Left hindlimb (tissue), 1 donor: ENCODE measurements at regions not wholly inside any gene's neighbourhood (a gene's known extent, or its start where the extent isn't known, plus 50 kb on each side); places are given as distances from the start of the nearest gene placed in this dataset.
"Not testable (repeated sequence)": the region's sequence is repeated elsewhere in the genome, so short reads cannot be mapped to it uniquely, and the experiment has no call there.

ENCODE experiments used
- DNase-seq: peaks from one replicate; pipeline ENCODE4 v3.0.0-alpha.2; 2018

- no peak for DNase-seq
Measured at GRCh38 chr2:239882781-239883180, 142.4 kb downstream of the NDUFA10 start.

GRCh38 chr2:239882331-239882732 is 142.8 kb downstream of the NDUFA10 start:
- DNase-seq = peak; percentile 51

DNA sequence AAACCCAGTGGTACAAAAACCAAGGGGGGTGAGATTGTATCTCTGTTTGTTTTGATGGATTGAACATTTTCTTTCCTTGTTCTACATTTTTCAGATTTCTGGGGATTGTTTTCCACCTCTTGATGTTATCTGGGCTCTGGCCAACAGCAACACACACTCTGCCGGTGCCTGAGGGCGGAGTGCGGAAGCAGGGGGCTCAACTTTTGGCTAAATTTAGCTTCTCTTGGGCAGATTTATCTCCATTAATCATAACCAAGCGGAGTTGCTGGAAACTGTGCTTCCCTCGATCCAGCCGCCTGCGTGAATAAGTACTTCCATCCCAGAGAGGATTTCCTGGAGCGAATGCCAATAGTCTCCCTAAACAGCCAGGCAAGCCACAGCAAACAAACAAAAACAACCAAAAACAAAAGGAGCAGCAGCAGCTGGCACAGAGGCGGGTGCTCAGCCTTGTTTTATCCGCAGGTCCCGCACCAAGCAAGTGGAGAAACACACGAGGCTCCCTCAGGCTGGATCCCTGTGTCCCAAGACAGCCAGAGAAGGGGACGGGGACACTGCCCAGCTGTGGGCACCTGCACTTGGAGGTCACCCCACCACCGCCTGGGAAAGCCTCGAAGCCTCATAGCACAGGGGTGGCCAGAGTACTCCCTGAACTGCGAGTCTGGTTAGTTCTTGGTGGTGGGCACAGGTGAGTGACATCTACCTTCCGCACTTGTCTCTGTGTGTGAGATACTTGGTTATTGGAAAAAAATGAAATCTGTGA is 143.4 kb downstream of the NDUFA10 start:
- peak; percentile 71 for DNase-seq

DNA sequence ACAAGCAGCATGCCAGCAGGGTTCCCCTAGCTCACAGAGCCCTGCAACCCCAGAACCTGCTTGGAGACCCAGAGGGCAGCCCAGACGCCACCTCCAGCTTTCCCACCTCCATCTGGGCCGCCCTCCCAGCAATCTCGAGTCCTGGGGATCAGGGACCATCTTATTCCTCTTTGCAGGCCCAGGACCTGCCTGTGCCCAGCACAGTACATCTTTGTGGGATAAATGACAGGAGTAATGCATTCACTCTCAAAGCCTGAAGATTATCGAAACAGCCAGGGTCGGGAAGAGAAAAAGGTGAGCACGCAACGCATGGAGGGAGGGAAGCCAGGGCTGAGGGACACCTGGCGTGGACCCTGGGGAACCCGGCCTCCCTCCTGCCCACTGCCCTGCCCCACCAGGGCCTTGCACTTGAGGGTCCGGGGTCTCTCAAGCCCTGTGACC is 144.1 kb downstream of the NDUFA10 start:
- DNase-seq = no peak

DNA sequence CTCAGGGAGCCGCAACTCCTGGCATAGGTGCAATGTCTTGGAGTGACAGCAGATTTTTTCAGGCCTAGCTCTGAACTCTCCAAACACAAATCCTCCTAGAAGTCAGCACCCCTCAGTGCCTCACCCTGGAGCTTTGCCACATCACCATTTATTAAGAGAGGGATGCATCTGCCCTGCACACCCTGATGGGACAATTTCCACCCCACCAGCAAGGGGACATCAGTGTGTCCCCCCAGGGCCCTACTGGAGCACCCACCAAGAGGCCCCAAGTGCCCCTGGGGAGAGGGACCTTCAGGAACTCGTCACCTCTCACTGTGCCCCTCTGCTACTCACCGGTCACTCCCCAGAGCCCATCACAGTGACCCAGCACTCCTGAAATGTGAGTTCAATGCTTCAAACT is 144.7 kb downstream of the NDUFA10 start:
- no peak for DNase-seq

- DNase-seq = no peak
Measured at GRCh38 chr2:239879423-239880084, 145.6 kb downstream of the NDUFA10 start.

DNA sequence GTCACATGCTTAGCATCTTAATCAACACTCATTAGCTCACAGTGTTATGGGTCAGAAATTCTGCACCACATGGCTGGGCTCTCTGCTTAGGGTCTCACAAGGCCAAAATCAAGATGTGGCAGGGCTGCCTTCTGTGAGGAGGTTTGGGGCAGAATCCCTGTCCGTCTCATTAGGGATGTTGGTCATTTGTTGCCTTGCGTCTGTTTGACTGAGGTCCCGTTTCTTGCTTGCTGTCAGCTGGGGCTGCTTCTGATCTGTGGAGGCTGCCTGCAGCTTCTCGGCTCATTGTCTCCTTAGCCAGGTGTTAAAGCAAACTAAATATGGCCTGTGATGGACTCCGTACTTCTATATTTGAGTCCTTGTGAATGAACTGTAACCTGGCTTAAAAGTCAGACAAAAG is 146.5 kb downstream of the NDUFA10 start:
- no peak for DNase-seq

DNA sequence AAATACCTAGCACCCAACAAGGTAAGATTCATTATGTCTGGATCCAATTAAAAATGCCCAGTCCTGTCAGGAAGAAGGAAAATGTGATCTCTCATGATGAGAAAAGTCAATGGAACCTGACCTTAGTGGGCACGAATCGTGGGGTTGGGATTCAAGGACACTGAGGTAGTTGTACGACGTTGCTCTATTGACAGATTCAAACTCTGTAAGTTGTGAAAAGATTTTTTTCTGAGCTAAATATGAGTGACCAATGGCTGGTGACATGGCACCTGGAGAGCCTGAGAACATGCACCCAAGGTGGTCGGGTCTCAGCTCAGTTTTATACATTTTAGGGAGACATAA is 148.2 kb downstream of the NDUFA10 start:
- no peak for DNase-seq

- DNase-seq = no peak
Measured at GRCh38 chr2:239876271-239876947, 148.7 kb downstream of the NDUFA10 start.

DNA sequence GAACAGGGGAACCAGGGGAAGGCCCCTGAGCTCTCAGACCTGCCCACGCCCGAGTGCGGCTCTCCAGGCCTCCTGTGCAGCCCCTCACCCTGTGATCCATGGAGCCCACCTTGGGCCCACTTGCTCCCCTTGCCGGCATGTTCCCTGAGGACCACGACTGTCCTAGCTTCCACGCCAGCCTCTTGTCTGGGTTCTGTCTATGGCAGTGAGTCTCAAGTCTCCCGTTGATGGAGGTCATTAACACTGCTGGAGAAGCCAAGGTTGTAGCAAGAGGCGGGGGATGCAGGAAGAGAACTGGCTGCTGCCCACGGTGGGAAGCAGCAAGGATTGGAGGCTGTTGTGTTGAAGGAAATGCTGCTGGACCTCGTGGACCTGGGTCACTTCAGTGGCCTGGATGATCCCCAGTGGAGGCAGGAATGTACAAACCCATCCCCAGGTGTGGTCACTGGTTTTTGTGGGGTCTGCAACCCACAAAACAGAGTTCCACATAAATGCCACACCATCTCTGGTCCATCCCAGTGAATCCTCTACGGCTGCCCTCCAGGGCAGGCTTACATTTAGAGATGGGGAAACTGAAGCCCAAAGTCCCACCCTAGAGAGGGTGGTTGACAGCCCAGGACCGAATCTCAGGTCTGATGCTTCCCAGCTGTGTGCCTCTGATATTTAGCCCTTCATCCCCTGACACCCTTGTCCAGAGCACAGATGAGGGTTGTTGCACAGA is 150.3 kb downstream of the NDUFA10 start:
- no peak for DNase-seq

DNA sequence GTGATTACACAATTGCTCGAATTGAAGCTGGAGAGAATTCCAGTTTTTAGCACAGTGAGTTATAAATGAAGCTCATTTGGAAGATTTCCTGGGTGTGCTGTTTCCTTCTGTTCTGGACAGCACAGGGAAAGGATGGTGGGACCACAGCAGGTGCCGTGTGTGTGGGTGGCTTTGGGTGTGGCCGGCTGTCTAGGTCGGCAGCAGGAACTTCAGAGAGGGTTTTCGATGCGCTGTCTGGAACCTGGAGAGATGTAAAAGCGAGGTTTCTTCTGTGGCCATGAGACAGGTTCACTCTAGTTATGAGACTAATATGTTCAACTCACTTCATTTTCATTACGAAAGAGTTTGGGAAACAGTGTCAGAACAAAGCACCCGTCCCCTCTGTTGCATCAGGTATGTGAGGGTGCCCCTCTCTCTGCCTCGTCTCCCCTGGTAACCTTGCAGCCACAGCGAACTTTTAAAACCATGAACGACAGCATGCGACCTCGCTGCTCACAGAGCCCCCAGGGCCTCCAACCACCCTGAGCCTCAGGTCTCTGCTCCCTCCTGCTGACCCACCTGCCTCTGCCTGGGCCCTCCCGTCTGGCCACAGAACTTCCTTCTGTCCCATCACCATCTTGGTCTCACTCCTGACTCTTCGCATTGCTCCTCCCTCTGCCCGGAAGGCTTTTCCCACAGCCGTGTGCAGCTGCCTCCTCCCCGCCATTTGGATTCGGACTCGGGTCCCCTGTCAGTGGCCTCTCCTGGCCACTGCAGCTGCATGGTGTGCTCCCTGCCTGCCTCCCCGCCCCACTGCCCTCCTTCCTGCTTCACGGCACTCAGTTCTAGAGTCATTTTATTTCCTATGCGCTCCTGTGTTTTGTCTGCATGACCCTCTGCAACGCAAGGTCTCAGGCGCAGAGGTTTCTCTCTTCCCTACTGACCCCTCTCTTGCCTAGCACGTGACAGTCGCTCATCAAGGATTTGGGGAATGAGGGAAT is 151.2 kb downstream of the NDUFA10 start:
- no peak for DNase-seq

GRCh38 chr2:239871481-239872435 is 153.4 kb downstream of the NDUFA10 start:
- DNase-seq = no peak

DNA sequence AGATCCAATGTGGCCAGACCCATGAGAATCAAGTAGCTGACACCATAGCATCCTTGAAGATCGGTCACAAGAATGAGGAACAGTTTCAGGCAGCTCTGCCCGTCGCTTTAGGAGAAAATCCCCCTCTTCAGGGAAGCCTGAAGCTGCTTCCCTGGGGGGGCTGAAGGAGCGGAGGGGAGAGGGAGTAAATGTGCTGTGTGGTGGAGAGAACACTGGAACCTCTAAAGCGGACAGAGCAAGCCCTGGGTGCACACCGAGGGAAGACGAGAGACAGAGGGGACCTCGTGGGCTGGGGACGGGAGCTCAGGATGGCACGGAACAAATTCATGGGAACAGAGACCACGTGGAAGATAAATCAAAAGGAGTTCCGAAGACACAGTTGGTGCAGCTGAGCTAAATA is 154.3 kb downstream of the NDUFA10 start:
- no peak for DNase-seq

- no peak for DNase-seq
Measured at GRCh38 chr2:239870276-239870675, 154.9 kb downstream of the NDUFA10 start.

DNA sequence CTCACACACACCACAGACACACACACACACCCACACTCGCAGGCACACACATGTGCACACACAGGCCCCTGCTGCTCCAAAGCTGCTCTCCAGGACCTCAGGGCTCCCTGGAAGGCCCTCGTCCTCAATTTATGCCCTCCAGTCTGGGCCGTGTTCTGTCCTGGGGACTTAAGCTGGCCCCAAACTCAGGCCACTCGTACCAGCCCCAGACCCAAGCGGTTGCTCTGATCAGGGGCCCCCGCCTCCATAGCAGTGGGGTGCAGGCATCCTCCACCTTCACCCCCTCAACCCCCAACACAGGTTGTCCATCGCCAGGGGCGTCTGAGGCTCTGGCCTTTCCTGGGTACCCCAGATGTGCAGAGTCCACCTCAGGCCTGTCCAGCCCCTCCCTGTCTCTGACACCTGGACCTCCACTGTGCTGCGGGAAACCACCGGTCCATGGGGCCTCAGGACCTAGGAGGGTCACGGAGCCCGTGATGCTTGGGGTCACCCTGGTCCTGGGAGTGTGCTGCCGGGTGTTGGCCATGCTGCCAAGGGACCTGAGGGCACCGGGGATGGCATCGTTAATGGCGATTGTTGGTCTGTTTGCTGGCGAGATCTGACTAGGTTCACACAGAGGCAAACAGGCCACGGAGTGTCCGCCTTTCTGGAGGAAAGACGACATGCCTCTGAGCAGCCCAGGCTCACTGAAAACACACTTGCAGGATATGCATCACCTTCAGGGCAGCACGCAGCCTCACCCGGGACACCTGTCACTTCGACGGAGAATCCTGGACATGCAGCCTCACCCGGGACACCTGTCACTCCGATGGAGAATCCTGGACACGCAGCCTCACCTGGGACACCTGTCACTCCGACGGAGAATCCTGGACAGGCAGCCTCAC is 155.6 kb downstream of the NDUFA10 start:
- DNase-seq = no peak

- no peak for DNase-seq
Measured at GRCh38 chr2:239868556-239869181, 156.5 kb downstream of the NDUFA10 start.

- DNase-seq = no peak
Measured at GRCh38 chr2:239866778-239867177, 158.4 kb downstream of the NDUFA10 start.

DNA sequence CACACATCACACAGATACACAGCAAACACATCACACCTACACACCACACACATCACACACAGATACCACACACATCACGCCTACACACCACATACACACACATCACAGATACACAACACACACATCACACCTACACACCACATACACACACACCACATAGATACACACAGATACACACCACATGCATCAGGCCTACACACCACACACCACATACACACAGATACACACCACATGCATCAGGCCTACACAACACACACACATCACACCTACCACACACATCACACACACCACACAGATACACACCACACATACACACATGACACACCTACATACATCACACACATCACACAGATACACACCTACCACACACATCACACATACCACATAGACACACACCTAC is 158.8 kb downstream of the NDUFA10 start:
- DNase-seq = no peak

DNA sequence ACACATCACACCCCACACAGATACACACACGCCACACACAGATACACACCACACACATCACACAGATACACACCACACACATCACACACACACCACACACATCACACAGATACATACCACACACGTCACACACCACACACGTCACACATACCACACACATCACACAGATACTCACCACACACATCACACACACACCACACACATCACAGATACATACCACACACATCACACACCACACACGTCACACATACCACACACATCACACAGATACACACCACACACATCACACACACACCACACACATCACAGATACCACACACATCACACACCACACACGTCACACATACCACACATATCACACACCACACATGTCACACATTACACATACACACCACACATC is 159.3 kb downstream of the NDUFA10 start:
- DNase-seq = not testable (repeated sequence)
